Smooth muscle cell (in vitro differentiated cells): ENCODE measurements at regions not wholly inside any gene's neighbourhood (a gene's known extent, or its start where the extent isn't known, plus 50 kb on each side); places are given as distances from the start of the nearest gene placed in this dataset.

Source experiments
- DNase-seq: peaks from one replicate; lab custom pipeline; 2025; ENCODE audit not compliant: unreplicated experiment; lab: John Stamatoyannopoulos, UW
- H2AFZ ChIP-seq: fragments of 200-600 bp; sonication (generic); 2 replicates; pipeline ENCODE4 v1.6.0; 2016; ENCODE audit warnings: antibody characterized with exemption, low read depth, mild to moderate bottlenecking
- H3F3A ChIP-seq: fragments of 200-600 bp; sonication (generic); 2 replicates; pipeline ENCODE4 v1.6.0; 2017; ENCODE audit warnings: antibody characterized with exemption, low read depth
- H3K27ac ChIP-seq: fragments of 200-600 bp; sonication (generic); 2 replicates; pipeline ENCODE4 v1.5.1; 2016; ENCODE audit warnings: low read depth, mild to moderate bottlenecking
- H3K27me3 ChIP-seq: fragments of 200-600 bp; sonication (generic); 2 replicates; pipeline ENCODE4 v1.6.1; 2016; ENCODE audit warnings: low read depth, mild to moderate bottlenecking
- H3K36me3 ChIP-seq: fragments of 200-600 bp; sonication (generic); 2 replicates; pipeline ENCODE4 v1.5.1; 2016; ENCODE audit warnings: low read depth
- H3K4me1 ChIP-seq: fragments of 200-600 bp; sonication (generic); 2 replicates; pipeline ENCODE4 v1.5.1; 2016; ENCODE audit warnings: low read depth
- H3K4me2 ChIP-seq: fragments of 200-600 bp; sonication (generic); 2 replicates; pipeline ENCODE4 v1.6.0; 2016; ENCODE audit warnings: mild to moderate bottlenecking
- H3K4me3 ChIP-seq: fragments of 200-600 bp; sonication (generic); 2 replicates; pipeline ENCODE4 v1.5.1; 2016; ENCODE audit warnings: mild to moderate bottlenecking
- H3K79me2 ChIP-seq: fragments of 200-600 bp; sonication (generic); 2 replicates; pipeline ENCODE4 v1.6.0; 2016; ENCODE audit warnings: low read depth, mild to moderate bottlenecking
- H3K9ac ChIP-seq: fragments of 200-600 bp; sonication (generic); 2 replicates; pipeline ENCODE4 v1.6.0; 2016; ENCODE audit warnings: low read depth
- H3K9me3 ChIP-seq: fragments of 200-600 bp; sonication (generic); replicated peaks from 2 replicates; pipeline ENCODE4 v1.5.1; 2016; ENCODE audit warnings: low read depth
- H4K20me1 ChIP-seq: fragments of 200-600 bp; sonication (generic); 2 replicates; pipeline ENCODE4 v1.6.0; 2016; ENCODE audit warnings: low read depth
- CTCF ChIP-seq: fragments of 200-600 bp; sonication (generic); IDR thresholded peaks from 2 replicates; pipeline ENCODE4 v1.5.1; 2017; ENCODE audit warnings: borderline replicate concordance, mild to moderate bottlenecking, antibody characterized with exemption; ENCODE audit not compliant: insufficient read depth, poor library complexity, severe bottlenecking
- WGBS: methylation state at CpG from one replicate; pipeline ENCODE4 v1.1.7; 2016; ENCODE audit warnings: low lambda C conversion rate; 5-methylcytosine and 5-hydroxymethylcytosine counted together

GRCh38 chr11:130698174-130698573 is 218.1 kb downstream of the SNX19 start:
- whole genome bisulfite sequencing = 85% methylated on average over 10 of the region's 10 CpGs
- Histone ChIP-seq H3K9ac (no peak overlapping the region), H3K36me3 (no peaks in the 10 kb centered on the region), H3K4me3 (no peak overlapping the region), H3K27me3 (no peaks in the 10 kb centered on the region), H2AFZ (no peak overlapping the region), H3K9me3 (no peaks in the 10 kb centered on the region), H3K4me2 (no peak overlapping the region), H3K4me1 (no peaks in the 10 kb centered on the region), H3K79me2 (no peaks in the 10 kb centered on the region), H3K27ac (no peak overlapping the region), H3F3A (no peaks in the 10 kb centered on the region), H4K20me1 (no peaks in the 10 kb centered on the region)
- DNase-seq = no peak
- TF ChIP-seq CTCF = no peak

- no peaks in the 10 kb centered on the region for H3K9me3 ChIP-seq
- TF ChIP-seq CTCF = no peak
- H3K79me2 ChIP-seq = no peaks in the 10 kb centered on the region
- no peak overlapping the region for H3K4me2 ChIP-seq
- no peaks in the 10 kb centered on the region for H3K27me3 ChIP-seq
- H2AFZ ChIP-seq = no peak overlapping the region
- DNase-seq = no peak
- 90% methylated on average over 7 of the region's 7 CpGs for WGBS
- H3K4me3 ChIP-seq = no peak overlapping the region
- H3K36me3 ChIP-seq = no peaks in the 10 kb centered on the region
- no peak overlapping the region for H3K9ac ChIP-seq
- no peaks in the 10 kb centered on the region for H4K20me1 ChIP-seq
- no peak overlapping the region for H3K27ac ChIP-seq
- no peaks in the 10 kb centered on the region for H3K4me1 ChIP-seq
- H3F3A ChIP-seq = no peaks in the 10 kb centered on the region
Observed at GRCh38 chr11:130699561-130699960, 216.7 kb downstream of the SNX19 start.

GRCh38 chr11:130700092-130700491 is 216.2 kb downstream of the SNX19 start:
- H2AFZ ChIP-seq = no peak overlapping the region
- no peaks in the 10 kb centered on the region for H3K4me1 ChIP-seq
- TF ChIP-seq CTCF = no peak
- no peak overlapping the region for H3K27ac ChIP-seq
- no peak overlapping the region for H3K4me3 ChIP-seq
- H4K20me1 ChIP-seq = no peaks in the 10 kb centered on the region
- no peak for DNase-seq
- H3K27me3 ChIP-seq = no peaks in the 10 kb centered on the region
- H3K9me3 ChIP-seq = no peaks in the 10 kb centered on the region
- H3K9ac ChIP-seq = no peak overlapping the region
- no peaks in the 10 kb centered on the region for H3F3A ChIP-seq
- H3K4me2 ChIP-seq = no peak overlapping the region
- no peaks in the 10 kb centered on the region for H3K79me2 ChIP-seq
- H3K36me3 ChIP-seq = no peaks in the 10 kb centered on the region

- no peak for DNase-seq
- Histone ChIP-seq H3F3A (no peaks in the 10 kb centered on the region), H3K27me3 (no peaks in the 10 kb centered on the region), H3K4me3 (no peak overlapping the region), H3K9ac (no peak overlapping the region), H3K36me3 (no peaks in the 10 kb centered on the region), H3K4me1 (no peaks in the 10 kb centered on the region), H2AFZ (no peak overlapping the region), H3K9me3 (no peaks in the 10 kb centered on the region), H3K79me2 (no peaks in the 10 kb centered on the region), H3K4me2 (no peak overlapping the region), H3K27ac (no peak overlapping the region), H4K20me1 (no peaks in the 10 kb centered on the region)
- TF ChIP-seq CTCF = no peak
- 96% methylated on average over 9 of the region's 9 CpGs for WGBS
Observed at GRCh38 chr11:130703489-130704190, 212.6 kb downstream of the SNX19 start.
